ENCODE measurements at regions not wholly inside any gene's neighbourhood (a gene's known extent, or its start where the extent isn't known, plus 50 kb on each side); places are given as distances from the start of the nearest gene placed in this dataset.

DNA sequence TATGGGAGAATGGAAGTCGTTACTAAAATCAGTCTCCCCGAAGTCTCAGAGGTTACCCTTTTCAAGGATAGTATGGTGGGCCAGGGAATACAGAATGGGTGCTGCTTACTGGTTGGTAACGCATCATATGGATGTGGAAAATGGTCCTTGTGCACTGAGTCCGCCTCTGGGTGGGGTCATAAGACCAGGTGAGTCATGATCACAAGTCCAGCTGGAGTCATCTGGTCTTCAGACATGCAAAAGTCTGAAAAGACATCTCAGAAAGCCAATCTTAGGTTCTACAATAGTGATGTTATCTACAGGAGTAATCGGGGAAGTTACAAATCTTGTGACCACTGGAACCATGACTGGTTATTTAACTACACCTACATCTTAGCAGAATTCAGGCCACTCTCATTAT lies 71.9 kb upstream of the TCL1B start:
- no peaks in the 10 kb centered on the region for H3K9me3 ChIP-seq (ENCODE audit: low read length)
- TF ChIP-seq EZH2 (IDR thresholded peaks at IDR 0.05; ENCODE audit: borderline replicate concordance, insufficient read depth, low read length, poor library complexity, severe bottlenecking): no peak
- TF ChIP-seq RAD21 (conservative IDR thresholded peaks at IDR 0.05): no peak
- TF ChIP-seq EP300 (conservative IDR thresholded peaks at IDR 0.05; ENCODE audit: poor library complexity, severe bottlenecking): no peak
- TF ChIP-seq POLR2AphosphoS5 (IDR thresholded peaks at IDR 0.05): no peak
- no peak for TF ChIP-seq REST (IDR thresholded peaks at IDR 0.05; ENCODE audit: borderline replicate concordance)
- no peak for TF ChIP-seq MXI1 (conservative IDR thresholded peaks at IDR 0.05; ENCODE audit: poor library complexity, severe bottlenecking)
- no peak for TF ChIP-seq SMC3 (conservative IDR thresholded peaks at IDR 0.05; ENCODE audit: poor library complexity)
- TF ChIP-seq TAF1 (IDR thresholded peaks at IDR 0.05; ENCODE audit: low read depth): no peak
- TF ChIP-seq CTCF (IDR thresholded peaks at IDR 0.05; ENCODE audit: poor library complexity, severe bottlenecking): no peak
- H2AFZ ChIP-seq (ENCODE audit: low read depth, low read length): no peak overlapping the region
- no peak overlapping the region for H3K27ac ChIP-seq (ENCODE audit: low read length)
- no peaks in the 10 kb centered on the region for H4K20me1 ChIP-seq (ENCODE audit: insufficient read depth)
- H3F3A ChIP-seq (ENCODE audit: insufficient read depth, low read length, poor library complexity, severe bottlenecking): no peaks in the 10 kb centered on the region
- no peak overlapping the region for H3K4me3 ChIP-seq (ENCODE audit: low read length)
- no peaks in the 10 kb centered on the region for H3K36me3 ChIP-seq (ENCODE audit: insufficient read depth, low read length)
- no peak overlapping the region for H3K4me2 ChIP-seq (ENCODE audit: low read length)
- H3K9me2 ChIP-seq (ENCODE audit: insufficient read depth, low read length): no peaks in the 10 kb centered on the region
- H3K27me3 ChIP-seq (ENCODE audit: insufficient read depth, low read depth, low read length): no peaks in the 10 kb centered on the region
- H3K9ac ChIP-seq (ENCODE audit: low read length): no peak overlapping the region
- H3K79me2 ChIP-seq (replicated peaks; ENCODE audit: insufficient read depth, low read length): no peaks in the 10 kb centered on the region

- H3K9ac ChIP-seq (ENCODE audit: low read length): no peak overlapping the region
- no peaks in the 10 kb centered on the region for H3K79me2 ChIP-seq (replicated peaks; ENCODE audit: insufficient read depth, low read length)
- no peak overlapping the region for H3K27ac ChIP-seq (ENCODE audit: low read length)
- no peaks in the 10 kb centered on the region for H3F3A ChIP-seq (ENCODE audit: insufficient read depth, low read length, poor library complexity, severe bottlenecking)
- no peaks in the 10 kb centered on the region for H4K20me1 ChIP-seq (ENCODE audit: insufficient read depth)
- no peaks in the 10 kb centered on the region for H3K9me2 ChIP-seq (ENCODE audit: insufficient read depth, low read length)
- no peaks in the 10 kb centered on the region for H3K36me3 ChIP-seq (ENCODE audit: insufficient read depth, low read length)
- no peaks in the 10 kb centered on the region for H3K27me3 ChIP-seq (ENCODE audit: insufficient read depth, low read depth, low read length)
- no peak overlapping the region for H3K4me2 ChIP-seq (ENCODE audit: low read length)
- no peaks in the 10 kb centered on the region for H3K9me3 ChIP-seq (ENCODE audit: low read length)
- TF ChIP-seq POLR2AphosphoS5 (IDR thresholded peaks at IDR 0.05) (no peak), MXI1 (conservative IDR thresholded peaks at IDR 0.05; ENCODE audit: poor library complexity, severe bottlenecking) (no peak), TAF1 (IDR thresholded peaks at IDR 0.05; ENCODE audit: low read depth) (no peak), EP300 (conservative IDR thresholded peaks at IDR 0.05; ENCODE audit: poor library complexity, severe bottlenecking) (no peak), REST (IDR thresholded peaks at IDR 0.05; ENCODE audit: borderline replicate concordance) (no peak), EZH2 (IDR thresholded peaks at IDR 0.05; ENCODE audit: borderline replicate concordance, insufficient read depth, low read length, poor library complexity, severe bottlenecking) (no peak), RAD21 (conservative IDR thresholded peaks at IDR 0.05) (no peak), SMC3 (conservative IDR thresholded peaks at IDR 0.05; ENCODE audit: poor library complexity) (no peak), CTCF (IDR thresholded peaks at IDR 0.05; ENCODE audit: poor library complexity, severe bottlenecking) (no peak)
- H3K4me3 ChIP-seq (ENCODE audit: low read length): no peak overlapping the region
- H2AFZ ChIP-seq (ENCODE audit: low read depth, low read length): no peak overlapping the region
Measured at GRCh38 chr14:95616745-95617144, 69.5 kb upstream of the TCL1B start.
